Liver (tissue), 8 donors: ENCODE measurements at regions not wholly inside any gene's neighbourhood (a gene's known extent, or its start where the extent isn't known, plus 50 kb on each side); places are given as distances from the start of the nearest gene placed in this dataset.

Experiments used
- DNase-seq: peaks from one replicate; pipeline ENCODE4 v3.0.0-alpha.2; 2017; ENCODE audit warnings: low spot score
- H3K27ac ChIP-seq, 2 donors: one replicate each; pipeline ENCODE4 v1.7.0; 2013; ENCODE audit warnings: inconsistent platforms in 2 of 2, low read length in 2 of 2, control low read depth in 1 of 2, low read depth in 1 of 2, mild to moderate bottlenecking in 1 of 2
- H3K27me3 ChIP-seq, 4 donors: one replicate each; pipeline versions ENCODE4 v1.6.1 to v1.7.0; 2013; ENCODE audit warnings: low read length in 3 of 4, inconsistent platforms in 1 of 4, mild to moderate bottlenecking in 1 of 4, moderate library complexity in 1 of 4; ENCODE audit not compliant: control insufficient read depth in 4 of 4, insufficient read depth in 4 of 4
- H3K36me3 ChIP-seq, 4 donors: one replicate each; pipeline versions ENCODE4 v1.6.1 to v1.7.0; 2013; ENCODE audit warnings: low read length in 3 of 4, mild to moderate bottlenecking in 3 of 4, low read depth in 1 of 4, moderate library complexity in 1 of 4; ENCODE audit not compliant: control insufficient read depth in 4 of 4, insufficient read depth in 3 of 4
- H3K4me1 ChIP-seq, 4 donors: one replicate each; pipeline versions ENCODE4 v1.6.1 to v1.7.0; 2013; ENCODE audit warnings: low read length in 3 of 4, mild to moderate bottlenecking in 3 of 4, moderate library complexity in 1 of 4; ENCODE audit not compliant: control insufficient read depth in 4 of 4, insufficient read depth in 4 of 4
- H3K4me3 ChIP-seq, 3 donors: one replicate each; pipeline versions ENCODE4 v1.6.1 to v1.7.0; 2013; ENCODE audit warnings: low read length in 3 of 3, control low read depth in 1 of 3, low read depth in 1 of 3, mild to moderate bottlenecking in 1 of 3
- H3K9ac ChIP-seq, 2 donors: one replicate each; pipeline ENCODE4 v1.7.0; 2013; ENCODE audit warnings: low read length in 2 of 2, mild to moderate bottlenecking in 2 of 2, moderate library complexity in 2 of 2, control low read depth in 1 of 2, low read depth in 1 of 2
- H3K9me3 ChIP-seq, 4 donors: one replicate each; pipeline versions ENCODE4 v1.6.1 to v1.7.0; 2013; ENCODE audit warnings: low read length in 3 of 4; ENCODE audit not compliant: control insufficient read depth in 4 of 4
- ATF3 ChIP-seq: IDR thresholded peaks from 2 replicates; pipeline ENCODE4 v1.6.1; 2016; ENCODE audit warnings: antibody characterized with exemption
- CTCF ChIP-seq: fragments of 150-350 bp; IDR thresholded peaks from 2 replicates; pipeline ENCODE4 v1.5.1; 2017; ENCODE audit warnings: improper control_type of control experiment, low read depth, low read length; ENCODE audit not compliant: missing input control
- EGR1 ChIP-seq, 2 donors: IDR thresholded peaks; 2 replicates each; pipeline ENCODE4 v1.6.1; 2016 to 2018; ENCODE audit warnings: antibody characterized with exemption in 2 of 2, low read depth in 2 of 2
- FOXA1 ChIP-seq: IDR thresholded peaks from 2 replicates; pipeline ENCODE4 v1.6.1; 2016; ENCODE audit warnings: antibody characterized with exemption
- FOXA2 ChIP-seq: IDR thresholded peaks from 2 replicates; pipeline ENCODE4 v1.6.1; 2016; ENCODE audit warnings: antibody characterized with exemption
- GABPA ChIP-seq, 2 donors: IDR thresholded peaks in 1 of 2; conservative IDR thresholded peaks in 1 of 2; 2 replicates each; pipeline ENCODE4 v1.6.1; 2016; ENCODE audit warnings: antibody characterized with exemption in 2 of 2, mild to moderate bottlenecking in 1 of 2, moderate library complexity in 1 of 2
- HNF4A ChIP-seq, 2 donors: conservative IDR thresholded peaks; 2 replicates each; pipeline ENCODE4 v1.6.1; 2016; ENCODE audit warnings: antibody characterized with exemption in 2 of 2, mild to moderate bottlenecking in 2 of 2
- HNF4G ChIP-seq: IDR thresholded peaks from 2 replicates; pipeline ENCODE4 v1.6.1; 2016; ENCODE audit warnings: antibody characterized with exemption
- JUND ChIP-seq, 2 donors: IDR thresholded peaks; 2 replicates each; pipeline ENCODE4 v1.6.1; 2016; ENCODE audit warnings: antibody characterized with exemption in 2 of 2
- MAX ChIP-seq: IDR thresholded peaks from 2 replicates; pipeline ENCODE4 v1.6.1; 2016; ENCODE audit warnings: antibody characterized with exemption
- NR2F2 ChIP-seq: IDR thresholded peaks from 2 replicates; pipeline ENCODE4 v1.6.1; 2016; ENCODE audit warnings: antibody characterized with exemption
- RAD21 ChIP-seq, 2 donors: IDR thresholded peaks; 2 replicates each; pipeline ENCODE4 v1.6.1; 2016; ENCODE audit warnings: antibody characterized with exemption in 2 of 2, mild to moderate bottlenecking in 2 of 2
- REST ChIP-seq: IDR thresholded peaks from 2 replicates; pipeline ENCODE4 v1.6.1; 2016; ENCODE audit warnings: antibody characterized with exemption, mild to moderate bottlenecking
- RXRA ChIP-seq, 2 donors: IDR thresholded peaks; 2 replicates each; pipeline ENCODE4 v1.6.1; 2017 to 2018; ENCODE audit warnings: antibody characterized with exemption in 2 of 2, mild to moderate bottlenecking in 1 of 2
- SP1 ChIP-seq: IDR thresholded peaks from 2 replicates; pipeline ENCODE4 v1.6.1; 2018; ENCODE audit warnings: antibody characterized with exemption, mild to moderate bottlenecking
- TAF1 ChIP-seq: conservative IDR thresholded peaks from 2 replicates; pipeline ENCODE4 v1.6.1; 2016; ENCODE audit warnings: antibody characterized with exemption, mild to moderate bottlenecking
- YY1 ChIP-seq: IDR thresholded peaks from 2 replicates; pipeline ENCODE4 v1.6.1; 2016; ENCODE audit warnings: antibody characterized with exemption, mild to moderate bottlenecking
- ZBTB33 ChIP-seq: IDR thresholded peaks from 2 replicates; pipeline ENCODE4 v1.6.1; 2016; ENCODE audit warnings: antibody characterized with exemption
- WGBS: extraction: QIAGEN DNeasy Blood & Tissue Kit; methylation state at CpG from one replicate; pipeline ENCODE4 v1.1.7; 2013; 5-methylcytosine and 5-hydroxymethylcytosine counted together
- donor health status: healthy.
- donor health status: healthy.
- donor health status: healthy.
- donor health status: healthy.
- donor health status: healthy.

GRCh38 chr6:30826961-30827342 is 57.4 kb upstream of the DDR1 start:
- Histone ChIP-seq H3K27ac (no peak overlapping the region), H3K27me3 (no peaks in the 10 kb centered on the region), H3K36me3 (no peaks in the 10 kb centered on the region), H3K9ac (no peak overlapping the region), H3K4me1 (peaks cover 0 to 7% (median 6%) of the 10 kb centered on the region in 4 donors), H3K4me3 (no peak overlapping the region), H3K9me3 (no peaks in the 10 kb centered on the region)
- 76% methylated on average over 4 of the region's 4 CpGs for WGBS
- no peak for TF ChIP-seq GABPA (IDR thresholded peaks at IDR 0.05 in 1 of 2, conservative IDR thresholded peaks at IDR 0.05 in 1 of 2)
- TF ChIP-seq FOXA2: no peak
- no peak for TF ChIP-seq ATF3
- no peak for TF ChIP-seq TAF1
- TF ChIP-seq EGR1 (IDR thresholded peaks at IDR 0.05; ENCODE audit: low read depth in 2 of 2): no peak
- TF ChIP-seq CTCF: no peak
- TF ChIP-seq FOXA1: no peak
- TF ChIP-seq NR2F2: no peak
- no peak for TF ChIP-seq ZBTB33
- TF ChIP-seq RXRA (IDR thresholded peaks at IDR 0.05): no peak
- TF ChIP-seq JUND (IDR thresholded peaks at IDR 0.05): no peak
- no peak for TF ChIP-seq RAD21 (IDR thresholded peaks at IDR 0.05)
- no peak for TF ChIP-seq MAX
- TF ChIP-seq HNF4G: no peak
- TF ChIP-seq SP1: no peak
- no peak for TF ChIP-seq HNF4A (conservative IDR thresholded peaks at IDR 0.05)
- DNase-seq: no peak

GRCh38 chr6:30824698-30825097 is 59.6 kb upstream of the DDR1 start:
- Histone ChIP-seq H3K27me3 (no peaks in the 10 kb centered on the region), H3K27ac (no peak overlapping the region), H3K4me1 (peaks cover 0 to 7% (median 6%) of the 10 kb centered on the region in 4 donors), H3K9ac (no peak overlapping the region), H3K4me3 (no peak overlapping the region), H3K9me3 (no peaks in the 10 kb centered on the region), H3K36me3 (no peaks in the 10 kb centered on the region)
- no peak for DNase-seq
- 82% methylated on average over 7 of the region's 7 CpGs for WGBS
- TF ChIP-seq JUND (IDR thresholded peaks at IDR 0.05): no peak
- TF ChIP-seq CTCF: no peak
- TF ChIP-seq GABPA (IDR thresholded peaks at IDR 0.05 in 1 of 2, conservative IDR thresholded peaks at IDR 0.05 in 1 of 2): no peak
- TF ChIP-seq RXRA (IDR thresholded peaks at IDR 0.05): no peak
- no peak for TF ChIP-seq MAX
- TF ChIP-seq YY1: no peak
- TF ChIP-seq SP1: no peak
- no peak for TF ChIP-seq TAF1
- TF ChIP-seq REST: no peak
- no peak for TF ChIP-seq EGR1 (IDR thresholded peaks at IDR 0.05; ENCODE audit: low read depth in 2 of 2)
- no peak for TF ChIP-seq ZBTB33
- TF ChIP-seq NR2F2: no peak
- no peak for TF ChIP-seq ATF3
- TF ChIP-seq RAD21 (IDR thresholded peaks at IDR 0.05): no peak
- TF ChIP-seq HNF4G: no peak
- TF ChIP-seq FOXA1: no peak
- no peak for TF ChIP-seq HNF4A (conservative IDR thresholded peaks at IDR 0.05)
